DLD1 (cell line): ENCODE measurements at regions not wholly inside any gene's neighbourhood (a gene's known extent, or its start where the extent isn't known, plus 50 kb on each side); places are given as distances from the start of the nearest gene placed in this dataset.

Experiments
- in situ Hi-C: cut with HindIII; loops from 2 replicates; pipeline ENCODE4 v1.10.0; 2017; ENCODE audit warnings: low sequenced_read_pairs

- in situ Hi-C loops: loop anchor here (25.0 kb wide), 1 partner anchor 653 kb away; no protein-coding TSS in a partner anchor
These were observed 60.3 kb downstream of the AVPR1A start for GRCh38 chr12:63090716-63091115.

GRCh38 chr12:63086149-63086915 is 64.7 kb downstream of the AVPR1A start:
- in situ Hi-C loops: loop anchor here (25.0 kb wide), 1 partner anchor 649 kb away; no protein-coding TSS in a partner anchor

- in situ Hi-C loops: loop anchor here (25.0 kb wide), 1 partner anchor 648 kb away; no protein-coding TSS in a partner anchor
These were observed 65.9 kb downstream of the AVPR1A start for GRCh38 chr12:63085120-63085519.

- in situ Hi-C loops: loop anchor here (25.0 kb wide), 1 partner anchor 647 kb away; no protein-coding TSS in a partner anchor
These were observed 66.5 kb downstream of the AVPR1A start for GRCh38 chr12:63084501-63084900.

GRCh38 chr12:63083046-63083445 is 68.0 kb downstream of the AVPR1A start:
- in situ Hi-C loops: loop anchor here (25.0 kb wide), 1 partner anchor 646 kb away; no protein-coding TSS in a partner anchor

GRCh38 chr12:63079791-63080502 is 71.1 kb downstream of the AVPR1A start:
- in situ Hi-C loops: loop anchor here (25.0 kb wide), 1 partner anchor 643 kb away; no protein-coding TSS in a partner anchor

GRCh38 chr12:63078906-63079305 is 72.1 kb downstream of the AVPR1A start:
- in situ Hi-C loops: loop anchor here (25.0 kb wide), 1 partner anchor 642 kb away; no protein-coding TSS in a partner anchor

GRCh38 chr12:63075376-63076060 is 75.5 kb downstream of the AVPR1A start:
- in situ Hi-C loops: loop anchor here (25.0 kb wide), 1 partner anchor 638 kb away; no protein-coding TSS in a partner anchor

GRCh38 chr12:63070709-63071108 is 80.3 kb downstream of the AVPR1A start:
- in situ Hi-C loops: loop anchor here (25.0 kb wide), 1 partner anchor 458 kb away; no protein-coding TSS in a partner anchor

- in situ Hi-C loops: loop anchor here (25.0 kb wide), 1 partner anchor 458 kb away; no protein-coding TSS in a partner anchor
These were observed 81.0 kb downstream of the AVPR1A start for GRCh38 chr12:63069860-63070617.

- in situ Hi-C loops: loop anchor here (25.0 kb wide), 1 partner anchor 457 kb away; no protein-coding TSS in a partner anchor
These were observed 82.1 kb downstream of the AVPR1A start for GRCh38 chr12:63068857-63069442.

GRCh38 chr12:63066782-63067181 is 84.2 kb downstream of the AVPR1A start:
- in situ Hi-C loops: loop anchor here (25.0 kb wide), 1 partner anchor 454 kb away; no protein-coding TSS in a partner anchor

GRCh38 chr12:63066136-63066535 is 84.9 kb downstream of the AVPR1A start:
- in situ Hi-C loops: loop anchor here (25.0 kb wide), 1 partner anchor 454 kb away; no protein-coding TSS in a partner anchor

GRCh38 chr12:63064080-63064479 is 86.9 kb downstream of the AVPR1A start:
- in situ Hi-C loops: loop anchor here (25.0 kb wide), 1 partner anchor 452 kb away; no protein-coding TSS in a partner anchor

- in situ Hi-C loops: loop anchor here (25.0 kb wide), 1 partner anchor 444 kb away; no protein-coding TSS in a partner anchor
These were observed 94.4 kb downstream of the AVPR1A start for GRCh38 chr12:63056649-63057048.

- in situ Hi-C loops: loop anchor here (25.0 kb wide), 1 partner anchor 440 kb away; no protein-coding TSS in a partner anchor
These were observed 98.3 kb downstream of the AVPR1A start for GRCh38 chr12:63052696-63053095.

GRCh38 chr12:63047146-63047545 is 103.9 kb downstream of the AVPR1A start:
- in situ Hi-C loops: no loop called here

- in situ Hi-C loops: no loop called here
These were observed 105.8 kb downstream of the AVPR1A start for GRCh38 chr12:63045020-63045860.
